WTC11 (cell line): ENCODE measurements at regions not wholly inside any gene's neighbourhood (a gene's known extent, or its start where the extent isn't known, plus 50 kb on each side); places are given as distances from the start of the nearest gene placed in this dataset.

Experiments used
- CBFB ChIP-seq: sonication (generic); formaldehyde crosslinking; IDR thresholded peaks from 2 replicates; pipeline ENCODE4 v1.8.1; 2022; ENCODE audit warnings: mild to moderate bottlenecking, low read depth, missing genetic modification reagents
- FOXJ3 ChIP-seq: sonication (generic); formaldehyde crosslinking; IDR thresholded peaks from 2 replicates; pipeline ENCODE4 v1.9.0; 2021; ENCODE audit warnings: missing genetic modification reagents, mild to moderate bottlenecking, borderline replicate concordance
- KAT7 ChIP-seq: sonication (generic); formaldehyde crosslinking; IDR thresholded peaks from 2 replicates; pipeline ENCODE4 v1.8.1; 2023; ENCODE audit warnings: missing genetic modification reagents, mild to moderate bottlenecking, borderline replicate concordance
- MXD4 ChIP-seq: fragments of 250-450 bp; sonication (Bioruptor Pico); IDR thresholded peaks from 2 replicates; pipeline ENCODE4 v1.8.0; 2021; ENCODE audit warnings: mild to moderate bottlenecking, moderate library complexity, borderline replicate concordance
- NR1H2 ChIP-seq: sonication (generic); formaldehyde crosslinking; IDR thresholded peaks from 2 replicates; pipeline ENCODE4 v1.9.0; 2021; ENCODE audit warnings: mild to moderate bottlenecking, moderate library complexity, missing genetic modification reagents
- NR2C2 ChIP-seq: sonication (generic); formaldehyde crosslinking; IDR thresholded peaks from 2 replicates; pipeline ENCODE4 v1.8.0; 2022; ENCODE audit warnings: mild to moderate bottlenecking, missing genetic modification reagents
- USF1 ChIP-seq: sonication (generic); formaldehyde crosslinking; IDR thresholded peaks from 2 replicates; pipeline ENCODE4 v1.8.0; 2022; ENCODE audit warnings: mild to moderate bottlenecking, missing genetic modification reagents
- ZBTB43 ChIP-seq: sonication (generic); formaldehyde crosslinking; IDR thresholded peaks from 2 replicates; pipeline ENCODE4 v1.8.1; 2023; ENCODE audit warnings: mild to moderate bottlenecking, missing genetic modification reagents
- ZNF232 ChIP-seq: sonication (generic); formaldehyde crosslinking; IDR thresholded peaks from 2 replicates; pipeline ENCODE4 v1.8.0; 2022; ENCODE audit warnings: mild to moderate bottlenecking, missing genetic modification reagents
- TF ChIP-seq, protein P1 (sequence below): fragments of 200-600 bp; IDR thresholded peaks from 2 replicates; pipeline ENCODE4 v1.8.0; 2022; ENCODE audit warnings: antibody characterized with exemption

GRCh38 chr1:59057211-59057694 is 239.6 kb upstream of the FGGY start:
- no peak for TF ChIP-seq FOXJ3
- TF ChIP-seq, protein P1, sequence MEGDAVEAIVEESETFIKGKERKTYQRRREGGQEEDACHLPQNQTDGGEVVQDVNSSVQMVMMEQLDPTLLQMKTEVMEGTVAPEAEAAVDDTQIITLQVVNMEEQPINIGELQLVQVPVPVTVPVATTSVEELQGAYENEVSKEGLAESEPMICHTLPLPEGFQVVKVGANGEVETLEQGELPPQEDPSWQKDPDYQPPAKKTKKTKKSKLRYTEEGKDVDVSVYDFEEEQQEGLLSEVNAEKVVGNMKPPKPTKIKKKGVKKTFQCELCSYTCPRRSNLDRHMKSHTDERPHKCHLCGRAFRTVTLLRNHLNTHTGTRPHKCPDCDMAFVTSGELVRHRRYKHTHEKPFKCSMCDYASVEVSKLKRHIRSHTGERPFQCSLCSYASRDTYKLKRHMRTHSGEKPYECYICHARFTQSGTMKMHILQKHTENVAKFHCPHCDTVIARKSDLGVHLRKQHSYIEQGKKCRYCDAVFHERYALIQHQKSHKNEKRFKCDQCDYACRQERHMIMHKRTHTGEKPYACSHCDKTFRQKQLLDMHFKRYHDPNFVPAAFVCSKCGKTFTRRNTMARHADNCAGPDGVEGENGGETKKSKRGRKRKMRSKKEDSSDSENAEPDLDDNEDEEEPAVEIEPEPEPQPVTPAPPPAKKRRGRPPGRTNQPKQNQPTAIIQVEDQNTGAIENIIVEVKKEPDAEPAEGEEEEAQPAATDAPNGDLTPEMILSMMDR = no peak
- TF ChIP-seq ZBTB43 (CRISPR knock-in tag) = no peak
- TF ChIP-seq USF1 (CRISPR knock-in tag) = no peak
- TF ChIP-seq NR2C2 (CRISPR knock-in tag) = no peak
- no peak for TF ChIP-seq NR1H2 (CRISPR knock-in tag)
- no peak for TF ChIP-seq MXD4 (CRISPR knock-in tag)
- no peak for TF ChIP-seq KAT7
- TF ChIP-seq CBFB (CRISPR knock-in tag) = no peak
- TF ChIP-seq ZNF232 (CRISPR knock-in tag) = no peak
